ENCODE measurements at regions not wholly inside any gene's neighbourhood (a gene's known extent, or its start where the extent isn't known, plus 50 kb on each side); places are given as distances from the start of the nearest gene placed in this dataset.

- H3K9me3 ChIP-seq: no peaks in the 10 kb centered on the region
- DNase-seq: no peak
- no peaks in the 10 kb centered on the region for H3K36me3 ChIP-seq
- WGBS, 3 donors: 5 to 8% (median 7%) methylated on average over 2 of the region's 2 CpGs
- H3K4me1 ChIP-seq (ENCODE audit: insufficient read depth): no peaks in the 10 kb centered on the region
- no peaks in the 10 kb centered on the region for H3K27me3 ChIP-seq
- no peak for TF ChIP-seq POLR2A (IDR thresholded peaks at IDR 0.05)
- TF ChIP-seq EP300 (IDR thresholded peaks at IDR 0.05): no peak
- TF ChIP-seq, protein P1, sequence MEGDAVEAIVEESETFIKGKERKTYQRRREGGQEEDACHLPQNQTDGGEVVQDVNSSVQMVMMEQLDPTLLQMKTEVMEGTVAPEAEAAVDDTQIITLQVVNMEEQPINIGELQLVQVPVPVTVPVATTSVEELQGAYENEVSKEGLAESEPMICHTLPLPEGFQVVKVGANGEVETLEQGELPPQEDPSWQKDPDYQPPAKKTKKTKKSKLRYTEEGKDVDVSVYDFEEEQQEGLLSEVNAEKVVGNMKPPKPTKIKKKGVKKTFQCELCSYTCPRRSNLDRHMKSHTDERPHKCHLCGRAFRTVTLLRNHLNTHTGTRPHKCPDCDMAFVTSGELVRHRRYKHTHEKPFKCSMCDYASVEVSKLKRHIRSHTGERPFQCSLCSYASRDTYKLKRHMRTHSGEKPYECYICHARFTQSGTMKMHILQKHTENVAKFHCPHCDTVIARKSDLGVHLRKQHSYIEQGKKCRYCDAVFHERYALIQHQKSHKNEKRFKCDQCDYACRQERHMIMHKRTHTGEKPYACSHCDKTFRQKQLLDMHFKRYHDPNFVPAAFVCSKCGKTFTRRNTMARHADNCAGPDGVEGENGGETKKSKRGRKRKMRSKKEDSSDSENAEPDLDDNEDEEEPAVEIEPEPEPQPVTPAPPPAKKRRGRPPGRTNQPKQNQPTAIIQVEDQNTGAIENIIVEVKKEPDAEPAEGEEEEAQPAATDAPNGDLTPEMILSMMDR (IDR thresholded peaks at IDR 0.05): no peak
- intact Hi-C loops (cut with DNase I): no loop called here
- H3K27ac ChIP-seq: no peak overlapping the region
- no peak overlapping the region for H3K4me3 ChIP-seq
These were observed 248.1 kb upstream of the DEPDC1 start for GRCh38 chr1:68745011-68745410.

DNA sequence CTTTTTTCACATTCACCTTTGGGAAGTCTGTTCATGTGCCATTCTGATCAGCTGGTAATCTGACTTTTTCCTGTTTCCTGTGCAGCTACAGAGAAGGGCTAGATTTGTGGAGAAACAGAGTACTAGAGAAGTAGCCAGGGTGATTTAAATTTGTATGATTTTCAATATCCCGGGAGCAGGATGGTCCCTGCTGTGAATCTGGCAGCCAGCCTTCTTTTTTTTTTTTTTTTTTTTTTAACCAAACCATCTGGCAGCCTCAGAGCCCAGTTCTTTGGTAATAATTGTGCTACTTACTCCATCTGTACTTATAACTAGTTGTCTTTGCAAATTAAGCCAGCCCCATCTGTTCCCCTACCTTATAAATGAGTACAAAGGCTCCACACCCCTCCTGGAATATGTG, 248.6 kb upstream of the DEPDC1 start:
- no peaks in the 10 kb centered on the region for H3K9me3 ChIP-seq
- H3K36me3 ChIP-seq: no peaks in the 10 kb centered on the region
- H3K4me1 ChIP-seq (ENCODE audit: insufficient read depth): no peaks in the 10 kb centered on the region
- no peak overlapping the region for H3K4me3 ChIP-seq
- WGBS, 3 donors: 0 to 7% (median 2%) methylated on average over 1 of the region's 1 CpG
- no peak for DNase-seq
- TF ChIP-seq POLR2A (IDR thresholded peaks at IDR 0.05) (no peak), EP300 (IDR thresholded peaks at IDR 0.05) (no peak)
- TF ChIP-seq, protein P1 (IDR thresholded peaks at IDR 0.05): no peak
- H3K27me3 ChIP-seq: no peaks in the 10 kb centered on the region
- no peak overlapping the region for H3K27ac ChIP-seq
- intact Hi-C loops (cut with DNase I): no loop called here

GRCh38 chr1:68746378-68746777, 249.5 kb upstream of the DEPDC1 start:
- Histone ChIP-seq H3K27me3 (no peaks in the 10 kb centered on the region), H3K36me3 (no peaks in the 10 kb centered on the region), H3K9me3 (no peaks in the 10 kb centered on the region), H3K4me1 (ENCODE audit: insufficient read depth) (no peaks in the 10 kb centered on the region), H3K27ac (no peak overlapping the region), H3K4me3 (no peak overlapping the region)
- intact Hi-C loops (cut with DNase I): no loop called here
- no peak for DNase-seq
- no peak for TF ChIP-seq POLR2A (IDR thresholded peaks at IDR 0.05)
- TF ChIP-seq EP300 (IDR thresholded peaks at IDR 0.05): no peak
- TF ChIP-seq, protein P1 (IDR thresholded peaks at IDR 0.05): no peak
- 83 to 93% (median 83%) methylated on average over 1 of the region's 1 CpG for WGBS, 3 donors

GRCh38 chr1:68751723-68752122, 254.8 kb upstream of the DEPDC1 start:
- Histone ChIP-seq H3K9me3 (no peaks in the 10 kb centered on the region), H3K27me3 (no peaks in the 10 kb centered on the region), H3K4me1 (ENCODE audit: insufficient read depth) (no peaks in the 10 kb centered on the region), H3K4me3 (no peak overlapping the region), H3K36me3 (no peaks in the 10 kb centered on the region), H3K27ac (no peak overlapping the region)
- DNase-seq: no peak
- WGBS, 3 donors: 73 to 83% (median 81%) methylated on average over 2 of the region's 2 CpGs
- intact Hi-C loops (cut with DNase I): no loop called here
- TF ChIP-seq POLR2A (IDR thresholded peaks at IDR 0.05) (no peak), EP300 (IDR thresholded peaks at IDR 0.05) (no peak)
- TF ChIP-seq, protein P1 (IDR thresholded peaks at IDR 0.05): no peak
